ENCODE measurements at regions not wholly inside any gene's neighbourhood (a gene's known extent, or its start where the extent isn't known, plus 50 kb on each side); places are given as distances from the start of the nearest gene placed in this dataset.
"Not testable (repeated sequence)": the region's sequence is repeated elsewhere in the genome, so short reads cannot be mapped to it uniquely, and the experiment has no call there.

DNA sequence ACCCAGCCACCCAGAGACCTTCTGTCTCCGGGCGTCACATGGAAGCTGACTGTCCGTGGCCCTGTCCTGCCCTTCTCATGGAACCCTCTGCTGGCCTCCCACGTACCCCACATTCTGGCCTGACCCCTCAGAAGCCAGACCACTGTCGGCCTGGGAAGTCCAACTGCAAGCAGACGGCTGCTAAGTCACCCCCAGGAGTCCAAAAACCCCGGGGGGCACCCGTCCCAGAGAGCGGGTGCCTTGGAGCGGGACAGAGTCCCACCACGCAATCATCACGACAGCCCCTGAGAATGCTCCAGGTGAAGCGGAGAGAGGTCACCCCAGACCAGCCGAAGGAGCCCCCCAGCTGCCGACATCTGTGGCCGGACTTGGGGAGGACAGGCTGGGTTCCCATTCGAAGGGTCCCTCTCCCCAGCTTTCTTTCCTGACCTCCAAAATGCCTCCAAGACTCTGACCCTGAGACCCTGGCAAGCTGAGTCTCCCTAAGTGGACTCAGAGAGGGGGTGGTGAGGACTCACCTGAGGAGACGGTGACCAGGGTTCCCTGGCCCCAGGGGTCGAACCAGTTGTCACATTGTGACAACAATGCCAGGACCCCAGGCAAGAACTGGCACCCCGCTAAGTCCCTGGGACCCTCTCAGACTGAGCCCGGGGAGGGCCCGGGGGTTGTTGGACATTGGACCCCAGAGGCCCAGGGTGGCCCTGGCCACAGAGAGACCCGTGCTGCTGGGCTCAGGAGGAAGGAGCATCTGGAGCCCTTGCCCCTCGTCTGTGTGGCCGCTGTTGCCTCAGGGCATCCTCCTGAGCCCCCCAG, 337.1 kb downstream of the TMEM121 start:
- DNase-seq: no peak

DNA sequence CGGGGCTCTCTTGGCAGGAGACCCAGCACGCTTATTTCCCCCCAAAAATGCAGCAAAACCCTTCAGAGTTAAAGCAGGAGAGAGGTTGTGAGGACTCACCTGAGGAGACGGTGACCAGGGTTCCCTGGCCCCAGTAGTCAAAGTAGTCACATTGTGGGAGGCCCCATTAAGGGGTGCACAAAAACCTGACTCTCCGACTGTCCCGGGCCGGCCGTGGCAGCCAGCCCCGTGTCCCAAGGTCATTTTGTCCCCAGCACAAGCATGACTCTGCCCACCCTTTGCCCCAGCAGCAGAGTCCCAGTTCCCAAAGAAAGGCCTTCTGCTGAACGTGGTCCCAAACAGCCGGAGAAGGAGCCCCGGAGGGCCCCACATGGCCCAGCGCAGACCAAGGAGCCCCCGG, 337.7 kb downstream of the TMEM121 start:
- no peak for DNase-seq

DNA sequence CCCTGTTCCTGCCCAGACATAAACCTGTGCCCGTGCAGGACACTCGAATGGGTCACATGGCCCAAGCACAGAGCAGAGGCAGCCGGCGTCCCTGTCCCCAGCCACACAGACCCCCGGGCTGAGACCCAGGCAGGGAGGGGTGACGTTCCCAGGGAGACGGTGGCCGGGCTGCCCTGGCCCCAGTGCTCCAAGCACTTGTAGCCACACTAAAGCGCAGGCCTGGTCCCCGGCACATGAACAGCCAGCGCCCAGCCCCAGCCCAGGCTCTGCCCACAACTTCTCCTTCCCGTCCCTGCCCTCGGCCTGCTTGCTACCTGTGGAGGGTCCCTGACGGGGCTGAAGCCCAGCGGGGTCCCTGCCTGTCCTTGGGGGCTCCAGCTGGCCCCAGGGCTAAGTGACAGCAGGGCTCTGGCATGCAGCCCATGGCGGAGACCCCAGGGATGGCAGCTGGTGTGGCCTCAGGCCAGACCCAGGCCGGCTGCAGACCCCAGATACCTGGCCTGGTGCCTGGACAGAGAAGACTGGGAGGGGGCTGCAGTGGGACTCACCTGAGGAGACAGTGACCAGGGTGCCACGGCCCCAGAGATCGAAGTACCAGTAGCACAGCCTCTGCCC, 338.4 kb downstream of the TMEM121 start:
- no peak for DNase-seq

DNA sequence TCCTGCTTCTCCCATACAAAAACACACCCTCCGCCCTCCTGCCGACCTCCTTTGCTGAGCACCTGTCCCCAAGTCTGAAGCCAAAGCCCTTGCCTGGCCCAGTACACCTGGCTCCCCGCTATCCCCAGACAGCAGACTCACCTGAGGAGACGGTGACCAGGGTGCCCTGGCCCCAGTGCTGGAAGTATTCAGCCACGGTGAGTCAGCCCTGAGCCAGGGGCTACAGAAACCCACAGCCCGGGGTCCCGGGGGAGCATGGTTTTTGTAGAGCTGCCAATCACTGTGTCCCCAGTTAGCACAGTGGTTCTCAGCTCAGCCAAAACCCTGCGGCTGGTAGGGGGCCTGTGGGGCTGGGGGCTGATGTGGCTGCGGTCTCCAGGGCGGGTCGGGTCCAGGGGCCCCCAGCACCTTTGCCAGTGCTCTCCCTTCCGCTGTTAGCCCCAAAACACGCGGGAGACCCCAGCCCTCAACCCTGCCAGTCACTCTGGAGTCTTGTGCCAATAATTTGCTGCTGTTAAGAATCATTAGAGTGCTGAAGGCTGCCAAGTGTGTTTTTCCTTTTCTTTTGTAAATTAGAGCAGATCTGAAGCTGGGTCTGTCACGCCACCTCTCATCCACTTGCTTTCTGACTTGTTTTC, 339.0 kb downstream of the TMEM121 start:
- DNase-seq: no peak

DNA sequence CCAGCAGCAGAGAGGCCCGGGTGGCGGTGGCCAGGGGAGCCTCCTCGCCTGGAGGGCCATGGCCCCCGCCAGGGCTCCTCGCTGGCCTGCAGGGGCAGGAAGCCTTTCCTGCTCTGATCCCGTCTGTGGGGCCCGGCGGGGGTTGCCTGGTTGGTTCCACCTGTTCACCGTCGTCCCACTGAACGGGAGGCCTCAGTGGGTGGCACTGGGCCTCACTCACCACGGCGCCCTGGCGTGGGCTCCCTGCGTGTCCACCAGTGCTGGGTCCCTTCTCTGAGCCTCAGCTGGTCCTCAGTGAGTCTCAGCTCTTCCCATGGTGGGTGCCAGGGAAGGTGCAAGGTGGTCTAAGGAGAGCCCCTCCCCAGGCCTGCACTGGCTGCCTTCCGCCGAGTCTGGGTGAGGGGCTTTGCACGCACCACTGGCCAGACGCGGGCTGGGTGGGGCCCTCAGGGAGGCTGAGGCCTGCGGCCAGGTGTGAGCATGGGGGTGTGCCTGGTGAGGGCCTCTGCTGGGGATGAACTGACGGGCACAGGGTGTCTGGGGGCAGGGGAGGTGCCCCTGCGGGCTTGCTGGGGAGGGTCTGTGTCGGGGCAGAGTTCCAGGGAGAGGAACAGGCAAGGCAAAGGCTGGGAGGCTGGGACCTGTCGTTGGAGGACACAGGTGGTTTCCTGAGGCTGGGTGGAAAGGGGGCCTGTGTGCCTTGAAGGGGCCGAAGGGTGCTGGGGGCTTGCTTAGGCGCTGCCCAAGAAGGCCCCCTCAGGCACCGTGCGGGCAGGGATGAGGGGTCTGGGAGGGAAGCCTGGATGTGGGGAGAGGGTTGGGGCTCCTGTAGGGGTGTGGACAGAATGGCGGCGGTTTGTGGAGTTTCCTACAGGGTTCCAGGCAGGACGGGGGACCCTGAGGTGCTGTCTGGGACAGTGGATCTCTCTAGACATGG, 339.8 kb downstream of the TMEM121 start:
- no peak for DNase-seq

DNA sequence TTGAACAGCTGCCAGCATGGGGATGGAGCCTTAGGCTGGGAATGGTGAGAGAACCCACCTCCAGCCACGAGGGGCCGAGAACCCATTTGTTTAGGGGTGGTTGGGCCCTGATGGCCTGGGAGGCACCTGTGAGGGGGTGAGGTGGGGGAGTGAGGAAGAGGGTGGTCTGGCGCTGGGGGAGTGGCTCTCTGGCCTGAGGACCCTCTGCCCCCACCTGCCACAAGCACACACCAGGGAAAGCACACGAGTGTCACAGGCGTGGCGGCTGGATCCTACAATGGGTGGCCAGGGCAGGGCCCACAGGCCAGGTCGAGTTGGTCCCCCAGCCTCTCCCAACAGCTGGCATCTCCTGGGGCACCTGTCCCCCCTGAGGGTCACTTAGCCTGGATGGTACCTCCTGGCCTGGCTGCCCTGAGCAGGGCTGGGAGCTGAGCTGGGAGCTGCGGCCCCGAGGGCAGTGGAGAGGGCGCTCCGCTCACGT, 340.5 kb downstream of the TMEM121 start:
- DNase-seq: no peak

DNA sequence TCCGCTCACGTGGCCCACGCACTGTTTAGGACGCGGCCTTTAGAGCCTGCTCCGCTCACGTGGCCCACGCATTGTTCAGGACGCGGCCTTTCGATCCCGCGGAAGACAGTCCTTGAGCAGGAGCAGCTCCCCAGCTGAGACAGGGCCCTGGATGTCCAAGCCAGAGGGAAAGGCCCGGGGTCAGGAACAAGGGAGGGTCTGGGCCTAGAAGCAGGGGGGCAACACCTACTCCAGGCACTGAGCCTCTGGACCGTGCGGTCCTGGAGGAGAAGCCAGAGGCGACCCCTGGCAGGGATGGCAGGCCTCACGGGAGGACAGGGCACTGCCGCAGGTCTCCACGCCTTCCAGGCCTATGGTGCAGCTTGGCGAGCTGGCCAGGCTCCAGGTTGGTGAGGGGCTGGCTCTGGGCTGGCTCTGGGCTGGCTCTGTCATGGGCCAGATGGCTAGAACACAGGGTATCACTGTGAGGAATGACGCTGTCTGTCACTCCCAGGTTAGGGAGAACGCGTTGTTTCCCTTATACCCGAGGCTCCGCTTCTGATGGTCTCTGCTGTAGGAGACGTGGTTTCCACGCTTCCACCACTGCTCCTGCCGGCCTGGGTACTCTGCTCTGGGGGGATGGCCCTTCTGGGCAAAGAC, 341.7 kb downstream of the TMEM121 start:
- DNase-seq: no peak

DNA sequence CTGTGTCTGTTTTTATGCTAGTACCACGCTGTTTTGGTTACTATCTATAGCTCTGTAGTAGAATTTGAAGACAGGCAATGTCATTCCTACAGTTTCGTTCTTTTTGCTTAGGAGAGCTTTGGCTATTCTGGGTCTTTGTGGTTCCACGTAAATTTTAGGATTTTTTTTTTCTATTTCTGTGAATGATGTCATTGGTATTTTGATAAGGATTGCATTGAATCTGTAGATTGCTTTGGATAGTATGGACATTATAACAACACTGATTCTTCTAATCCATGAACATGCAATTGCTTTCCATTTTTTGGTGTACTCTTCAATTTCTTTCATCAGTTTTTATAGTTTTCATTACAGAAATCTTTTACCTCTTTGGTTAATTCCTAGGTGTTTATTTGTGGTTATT, 345.2 kb downstream of the TMEM121 start:
- no peak for DNase-seq

DNA sequence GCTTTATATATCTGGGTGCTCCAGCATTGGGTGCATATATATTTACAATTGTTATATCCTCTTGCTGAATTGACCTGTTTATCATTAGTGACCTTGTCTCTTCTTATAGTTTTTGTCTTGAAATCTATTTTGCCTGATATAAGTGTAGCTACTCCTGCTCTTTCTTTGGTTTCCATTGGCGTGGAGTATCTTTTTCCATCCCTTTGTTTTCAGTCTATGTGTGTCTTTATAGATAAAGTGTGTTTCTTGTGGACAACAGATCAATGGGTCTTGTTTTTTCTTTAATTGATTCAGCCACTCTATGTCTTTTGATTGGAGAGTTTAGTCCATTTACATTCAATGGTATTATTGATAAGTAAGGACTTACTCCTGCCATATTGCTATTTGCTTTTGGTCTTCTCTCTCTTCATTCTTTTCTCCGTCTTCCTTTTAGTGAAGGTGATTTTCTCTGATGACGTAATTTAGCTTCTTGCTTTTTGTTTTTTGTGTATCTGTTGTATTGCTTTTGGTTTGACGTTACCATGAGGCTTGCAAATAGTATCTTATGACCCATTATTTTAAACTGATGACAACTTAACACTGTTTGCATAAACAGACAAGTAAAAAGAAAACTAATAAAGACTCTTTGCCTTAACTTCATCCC, 347.6 kb downstream of the TMEM121 start:
- DNase-seq: no peak

DNA sequence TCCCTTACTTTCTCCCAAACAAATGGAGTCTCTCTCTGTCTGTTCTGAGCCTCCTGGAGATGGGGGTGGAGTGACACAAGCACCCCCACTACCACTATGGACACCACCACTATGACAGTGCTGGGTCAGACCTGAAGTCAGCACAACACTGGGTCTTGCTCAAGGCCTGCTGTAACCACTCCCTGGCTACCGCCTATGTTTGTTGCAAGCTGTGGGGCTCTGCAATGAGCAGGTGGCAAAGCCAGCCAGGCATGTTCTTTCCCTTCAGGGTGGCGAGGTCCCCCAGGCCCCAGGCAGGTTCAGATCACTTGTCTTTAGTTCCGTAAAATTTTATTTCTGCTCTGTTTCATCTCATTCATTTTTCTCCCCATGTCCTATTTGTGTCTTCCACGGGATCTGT, 349.8 kb downstream of the TMEM121 start:
- DNase-seq: no peak

DNA sequence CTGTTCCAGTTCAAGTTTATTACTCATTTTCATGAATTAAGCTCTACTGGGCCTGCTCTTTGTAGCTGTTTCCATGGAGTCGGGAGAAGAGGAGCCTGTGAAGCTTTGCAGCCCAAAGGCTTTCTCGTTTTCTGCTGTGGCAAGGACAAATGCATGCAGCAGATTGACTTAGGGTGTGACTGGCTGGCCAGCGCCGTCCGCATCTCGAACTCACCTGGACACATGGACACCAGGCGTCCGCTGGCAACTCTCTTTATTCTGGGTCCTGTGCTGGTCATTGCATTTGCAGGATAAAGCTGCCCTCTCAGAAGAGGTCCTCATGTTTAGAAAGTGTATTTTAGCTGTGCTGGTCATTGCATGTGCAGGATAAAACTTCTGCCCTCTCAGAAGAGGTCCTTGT, 350.4 kb downstream of the TMEM121 start:
- DNase-seq: no peak

DNA sequence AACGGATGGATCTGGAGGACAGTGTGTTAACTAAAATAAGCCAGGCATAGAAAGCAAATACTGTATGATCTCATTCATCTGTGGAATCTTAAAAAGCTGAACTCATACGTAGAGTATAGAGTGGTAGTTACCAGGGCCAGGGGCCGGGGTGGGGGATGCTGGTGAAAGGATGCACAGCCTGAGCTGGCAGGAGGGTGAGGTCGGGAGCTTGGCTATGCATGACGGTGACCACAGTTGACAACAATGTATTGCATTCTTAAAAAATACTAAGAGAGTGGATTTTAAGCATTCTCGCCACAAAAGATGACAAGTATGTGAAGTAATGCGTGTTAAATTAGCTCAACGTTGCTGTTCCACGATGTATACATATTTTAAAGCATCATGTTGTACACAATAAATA, 351.3 kb downstream of the TMEM121 start:
- no peak for DNase-seq

DNA sequence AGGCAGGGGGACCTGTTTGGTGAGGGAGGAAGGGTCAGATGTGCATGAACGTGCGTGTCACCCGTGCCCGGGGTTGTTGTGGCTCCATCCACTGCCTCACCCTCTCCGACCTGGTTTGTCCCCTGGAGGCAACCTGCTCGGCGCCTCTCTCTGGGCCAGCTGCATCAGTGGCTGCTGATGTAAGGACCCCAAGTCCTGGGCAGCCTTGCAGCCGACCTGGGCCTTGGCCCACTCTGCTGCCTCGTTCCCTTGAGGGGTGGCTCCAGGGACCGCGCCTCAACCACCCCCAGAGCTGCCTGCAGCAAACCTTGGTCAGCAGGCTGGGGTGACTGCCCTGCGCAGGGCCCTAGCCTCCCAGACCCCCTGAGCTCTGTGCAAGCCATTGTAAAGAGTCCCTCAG, 351.7 kb downstream of the TMEM121 start:
- no peak for DNase-seq

DNA sequence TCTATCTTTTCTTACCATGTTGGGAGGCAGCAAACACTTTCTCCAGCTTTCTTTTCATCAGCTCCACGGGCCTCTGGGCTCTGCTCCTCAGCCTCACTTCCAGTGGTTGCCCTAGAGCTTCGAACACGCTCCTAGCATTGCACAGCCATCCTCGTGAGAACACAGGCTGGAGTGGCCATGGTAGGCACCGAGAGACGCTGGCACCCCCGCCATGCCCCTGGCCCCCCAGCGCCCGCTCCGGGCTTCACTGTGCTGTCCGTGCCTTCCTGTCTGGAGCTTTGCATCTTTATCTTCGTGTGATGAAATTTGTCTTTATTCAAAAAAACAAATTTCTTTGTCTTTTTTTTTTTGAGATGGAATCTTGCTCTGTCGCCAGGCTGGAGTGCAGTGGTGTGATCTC, 352.2 kb downstream of the TMEM121 start:
- DNase-seq: no peak

DNA sequence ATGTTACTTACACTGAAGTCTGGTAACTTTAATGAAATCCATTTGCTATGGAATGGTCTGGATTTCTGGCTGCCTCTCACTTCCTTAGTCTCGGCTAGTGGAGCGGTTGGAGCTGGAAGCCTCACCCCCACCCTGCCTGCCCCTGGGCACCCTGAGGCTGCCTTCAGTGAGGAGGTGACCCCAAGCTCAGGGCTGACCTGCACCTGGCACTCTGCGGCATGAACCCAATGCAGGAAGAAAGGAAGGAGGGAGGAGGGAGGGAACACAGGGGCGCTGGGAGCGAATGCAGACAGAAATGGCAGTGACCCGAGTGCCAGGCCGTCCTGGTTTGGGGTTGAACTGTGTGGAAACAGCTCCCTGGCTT, 353.1 kb downstream of the TMEM121 start:
- no peak for DNase-seq

DNA sequence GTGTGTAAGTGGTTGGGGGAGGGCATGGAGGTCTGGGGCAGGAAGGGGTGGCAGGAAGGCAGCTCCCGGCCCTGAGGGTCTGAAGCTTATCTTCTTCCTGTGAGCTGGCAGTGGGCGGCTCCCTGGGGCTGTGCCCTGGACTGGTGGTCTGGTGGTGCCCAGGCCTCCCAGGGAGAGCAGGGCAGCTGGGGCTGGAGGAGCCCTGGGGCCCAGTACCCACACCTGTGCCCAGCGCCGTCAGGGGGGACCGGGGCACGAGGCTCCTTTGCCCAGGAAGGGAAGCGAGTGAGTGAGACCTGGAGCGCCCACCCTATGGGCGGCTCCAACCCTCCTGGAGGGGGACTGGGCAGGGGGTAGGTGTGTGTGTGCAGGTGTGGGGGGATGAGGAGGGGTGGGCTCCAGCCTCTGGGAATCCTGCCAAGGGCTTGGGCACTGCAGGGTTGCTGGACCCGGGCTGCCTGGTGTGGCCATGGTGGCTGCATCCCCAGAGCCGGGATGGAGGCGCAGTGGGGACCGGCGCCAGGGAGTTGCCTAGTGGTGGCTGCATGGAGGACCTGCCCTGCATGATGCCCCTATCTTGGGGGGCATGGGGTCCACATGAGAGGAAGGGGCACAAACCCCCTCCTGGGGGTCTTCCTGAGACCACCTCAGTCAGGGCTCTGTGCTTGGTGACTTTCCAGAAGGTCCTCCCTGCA, 353.6 kb downstream of the TMEM121 start:
- DNase-seq: no peak

DNA sequence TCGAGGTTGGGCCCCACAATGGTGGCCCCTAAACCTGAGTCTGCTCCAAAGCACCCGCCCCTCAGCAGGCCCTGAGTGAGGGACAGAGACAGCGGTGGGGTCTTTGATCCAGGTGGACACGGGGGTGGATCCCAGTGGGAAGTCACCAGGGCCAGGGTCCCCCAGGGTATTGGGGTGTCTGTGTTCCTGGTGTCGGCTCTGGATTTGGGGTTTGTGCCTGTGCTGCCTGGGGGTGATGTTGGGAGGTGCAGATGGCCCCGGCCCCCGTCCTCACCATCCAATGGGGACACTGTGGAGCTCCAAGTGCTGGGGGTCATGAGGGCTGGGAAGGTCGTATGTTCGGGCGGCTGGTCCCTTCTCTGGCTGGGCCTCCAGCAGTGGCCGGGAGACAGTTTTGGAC, 354.2 kb downstream of the TMEM121 start:
- DNase-seq: no peak

DNA sequence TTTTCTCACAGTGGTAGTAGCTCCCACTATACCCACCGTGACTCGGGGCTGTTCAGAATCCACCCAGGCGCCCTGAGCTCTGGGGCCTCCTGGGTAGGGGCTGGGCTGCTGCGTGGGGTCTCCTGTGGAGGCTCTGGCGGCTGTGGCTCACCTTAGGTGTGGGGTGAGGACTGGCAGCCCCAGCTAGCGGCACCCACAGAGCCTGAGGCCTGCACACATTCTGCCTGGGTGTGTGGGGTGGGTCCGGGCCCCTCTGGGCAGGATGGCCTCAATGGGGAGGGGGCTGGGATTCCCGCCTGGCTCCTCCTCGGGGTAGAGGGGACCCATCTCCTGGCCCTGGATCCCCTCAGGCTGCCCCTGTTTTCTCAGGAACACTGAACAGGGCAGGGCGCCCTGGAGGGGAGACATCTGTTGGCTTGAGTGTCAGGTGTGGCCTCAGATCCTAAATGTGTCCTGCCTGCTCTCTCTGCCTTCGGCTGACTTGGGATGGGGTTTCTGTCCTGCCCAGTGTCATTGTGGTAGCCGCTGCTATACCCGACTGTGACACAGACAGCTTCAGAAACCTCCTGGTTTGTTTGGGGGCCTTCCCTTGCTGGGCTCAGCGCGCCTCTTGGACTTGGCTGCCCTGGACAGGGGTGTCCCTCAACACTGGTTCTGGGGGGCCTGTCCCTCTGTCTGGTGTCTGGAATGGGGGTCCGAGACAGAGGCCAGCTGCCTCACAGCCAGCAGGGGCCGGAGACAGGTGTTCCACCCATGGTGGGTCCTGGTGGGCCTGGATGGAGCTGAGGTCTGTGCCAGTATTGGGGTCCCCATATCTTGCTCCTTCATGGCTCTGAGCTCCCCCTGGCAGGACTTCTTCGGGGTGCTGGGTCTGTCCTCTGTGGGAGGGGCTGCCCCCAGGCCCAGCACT, 354.9 kb downstream of the TMEM121 start:
- no peak for DNase-seq

DNA sequence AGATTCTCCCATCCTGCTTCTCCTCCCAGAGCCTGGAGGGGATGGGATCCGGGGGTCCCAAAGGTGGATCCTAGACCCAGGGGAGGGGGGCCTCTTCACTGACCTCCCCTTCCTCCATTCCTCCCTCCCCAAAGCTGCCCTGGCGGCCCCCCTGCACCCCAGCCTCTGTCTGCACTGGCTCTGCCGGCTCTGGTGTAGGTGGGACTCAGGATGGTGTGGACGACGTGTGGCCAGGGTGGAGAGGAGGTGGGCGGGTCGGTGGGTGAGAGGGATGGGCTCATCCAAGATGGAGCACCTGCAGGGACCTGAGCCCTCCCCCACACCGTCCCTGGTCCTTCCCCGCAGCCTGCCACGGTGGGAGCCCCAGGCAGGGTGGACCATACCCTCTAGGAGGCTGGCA, 355.6 kb downstream of the TMEM121 start:
- DNase-seq: not testable (repeated sequence)

DNA sequence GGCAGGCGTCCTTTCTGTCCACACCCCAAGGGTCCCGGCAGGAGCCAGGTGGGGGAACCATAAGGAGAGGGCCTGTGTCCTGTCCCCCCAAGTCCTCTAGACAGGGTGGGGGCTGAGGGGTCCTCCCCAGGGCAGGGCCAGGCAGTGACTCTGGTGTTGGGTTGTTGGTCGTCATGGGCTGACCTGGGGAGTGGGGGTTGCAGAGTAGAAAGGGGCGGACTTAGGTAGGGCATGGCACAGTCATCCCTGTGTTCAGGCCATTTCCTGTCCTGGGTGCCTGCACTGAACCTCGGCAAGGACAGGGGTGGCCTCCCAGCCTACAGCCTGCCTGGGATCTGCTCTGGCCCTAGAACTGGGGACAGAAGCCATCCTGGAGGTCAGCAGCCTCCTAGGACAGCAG, 356.2 kb downstream of the TMEM121 start:
- DNase-seq: no peak
